ENCODE measurements at regions not wholly inside any gene's neighbourhood (a gene's known extent, or its start where the extent isn't known, plus 50 kb on each side); places are given as distances from the start of the nearest gene placed in this dataset.
"Not testable (repeated sequence)": the region's sequence is repeated elsewhere in the genome, so short reads cannot be mapped to it uniquely, and the experiment has no call there.

DNA sequence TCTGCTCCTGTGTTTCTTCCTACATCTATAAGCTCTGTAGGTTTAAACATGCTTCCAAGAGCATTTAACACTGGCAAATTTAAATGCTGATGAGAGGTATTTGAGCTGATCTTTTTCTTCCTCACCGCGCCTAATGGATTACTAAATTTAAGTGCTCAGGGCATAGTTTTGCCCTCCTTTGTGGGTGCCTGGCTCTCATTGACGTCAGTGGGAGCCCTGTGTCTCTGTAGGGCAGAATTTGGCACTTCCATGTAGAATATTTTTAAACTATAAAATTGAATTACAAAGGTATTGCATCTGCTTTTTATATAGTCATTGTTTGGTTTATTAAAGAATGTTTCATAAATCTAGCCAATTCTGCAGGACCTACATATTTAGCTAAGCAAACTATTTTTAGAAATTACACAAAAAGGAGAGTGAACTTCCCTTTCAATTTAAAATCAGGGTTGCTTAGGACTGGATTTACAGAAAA is 444.8 kb downstream of the AEBP2 start:
- no peak for DNase-seq

DNA sequence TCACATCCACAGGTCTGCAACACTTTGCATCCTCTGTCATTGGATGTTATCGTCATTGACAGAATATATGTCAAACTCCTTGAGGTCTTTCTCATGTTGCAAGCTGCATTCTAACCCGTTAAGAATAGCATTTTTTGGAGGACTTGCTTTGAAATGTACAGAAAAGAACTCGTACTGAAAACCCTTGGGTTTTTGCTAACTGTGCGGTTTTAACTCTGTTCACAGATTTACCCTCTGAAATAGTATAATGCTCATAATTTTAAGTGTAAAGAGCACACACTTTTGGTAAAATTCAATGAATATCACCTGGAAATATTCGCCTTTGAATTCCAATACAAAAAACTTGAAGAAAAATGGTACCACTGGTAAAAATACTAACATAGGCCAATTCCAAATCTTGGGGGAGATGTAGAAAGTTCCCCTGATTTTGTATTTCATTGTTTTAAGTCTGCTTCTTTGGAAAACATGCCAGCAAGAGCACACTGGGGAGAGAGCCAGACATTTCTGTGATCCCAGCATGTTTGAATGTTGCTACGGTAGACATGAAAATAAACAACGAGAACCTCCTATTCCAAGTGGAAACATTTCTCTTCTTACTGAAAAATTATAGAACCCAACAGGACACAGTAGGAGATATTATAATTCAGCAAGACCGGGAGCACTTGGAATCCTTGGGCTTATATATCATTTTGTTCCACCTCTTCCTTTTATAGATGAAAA is 446.0 kb downstream of the AEBP2 start:
- DNase-seq: no peak

DNA sequence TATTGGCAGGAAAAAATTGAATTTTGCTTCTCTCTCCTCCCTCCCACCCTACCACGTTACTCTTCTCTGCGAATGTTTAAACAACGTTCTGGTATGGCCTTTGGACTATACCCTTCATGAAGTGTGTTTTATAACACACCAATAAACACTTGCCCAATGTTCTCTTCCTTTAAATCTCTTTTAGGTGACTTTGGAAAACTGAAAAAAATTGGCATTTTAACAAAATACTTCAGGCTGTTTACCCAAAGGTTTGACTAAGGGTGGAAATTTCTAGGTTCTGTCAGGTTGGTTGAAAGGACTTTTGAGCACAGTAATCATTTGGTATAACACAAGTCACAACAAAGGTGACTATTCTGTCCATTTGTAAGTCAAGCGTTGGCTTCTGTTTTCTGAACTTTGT is 446.8 kb downstream of the AEBP2 start:
- DNase-seq: no peak

DNA sequence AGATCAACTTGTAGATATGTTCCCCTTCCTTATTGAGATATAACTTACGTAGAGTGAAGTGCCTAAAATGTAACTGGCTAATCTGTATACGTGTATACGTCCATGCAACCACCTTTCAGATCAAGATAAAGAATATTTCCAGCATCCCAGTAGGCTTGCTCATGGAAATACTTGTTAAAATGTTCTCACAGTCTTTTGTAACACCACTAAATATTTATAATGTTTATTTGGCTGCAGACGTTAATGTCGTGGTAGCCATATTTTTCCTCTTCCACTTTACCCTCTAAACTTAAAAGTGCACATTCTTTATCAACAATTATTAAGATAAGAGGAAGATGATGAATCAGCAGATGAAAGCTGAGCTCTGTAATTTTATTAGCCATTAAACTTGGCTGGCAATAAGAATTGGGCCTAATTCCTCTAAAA is 447.4 kb downstream of the AEBP2 start:
- no peak for DNase-seq

DNA sequence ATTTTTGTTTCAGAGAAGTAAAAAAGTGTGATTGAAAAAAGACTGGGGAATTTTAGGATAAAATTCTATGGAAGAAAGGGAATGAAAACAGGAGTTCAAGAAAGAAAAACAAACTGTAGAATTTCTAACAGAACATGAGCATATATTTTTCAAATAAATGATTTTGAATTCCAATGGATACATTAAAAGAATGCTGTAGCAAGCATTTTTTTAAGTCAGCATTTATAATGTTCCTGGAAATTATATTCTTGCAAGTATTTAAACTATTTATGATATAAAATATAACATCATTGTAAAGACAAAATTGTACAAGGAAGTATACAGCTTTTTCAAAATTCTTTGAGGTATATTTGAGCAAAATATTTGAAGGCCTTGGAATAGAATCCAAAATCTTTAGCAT is 450.7 kb downstream of the AEBP2 start:
- no peak for DNase-seq

DNA sequence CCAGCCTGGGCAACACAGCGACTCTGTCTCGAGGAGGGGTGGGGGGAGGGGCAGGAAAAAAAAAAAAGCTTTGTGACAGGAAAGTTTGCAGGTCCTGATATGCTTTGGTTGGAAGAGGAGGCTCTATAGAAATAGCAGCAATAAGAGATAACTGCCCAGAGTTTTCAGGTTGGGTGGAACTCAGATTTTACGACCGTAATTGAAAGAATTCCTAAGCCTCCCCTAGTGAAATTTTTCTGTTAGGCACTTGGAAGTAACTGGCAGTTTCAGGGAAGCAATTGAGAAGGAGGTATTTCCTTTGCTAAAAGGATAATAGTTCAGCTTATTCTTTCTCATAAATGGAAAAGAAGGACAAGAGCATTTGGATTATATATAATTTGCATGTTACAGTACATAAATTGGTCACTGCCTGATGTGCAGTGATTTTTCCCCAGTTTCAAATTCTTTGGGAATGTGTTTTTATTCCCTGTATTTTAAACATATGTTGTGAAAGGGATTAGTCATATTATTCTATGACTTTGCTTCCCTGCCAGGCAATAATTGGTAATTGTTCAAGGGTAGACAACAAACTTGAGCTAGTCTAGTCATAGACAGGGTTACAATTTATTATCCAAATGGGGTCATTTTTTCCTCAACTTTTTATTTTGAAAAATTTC is 452.8 kb downstream of the AEBP2 start:
- DNase-seq: no peak

DNA sequence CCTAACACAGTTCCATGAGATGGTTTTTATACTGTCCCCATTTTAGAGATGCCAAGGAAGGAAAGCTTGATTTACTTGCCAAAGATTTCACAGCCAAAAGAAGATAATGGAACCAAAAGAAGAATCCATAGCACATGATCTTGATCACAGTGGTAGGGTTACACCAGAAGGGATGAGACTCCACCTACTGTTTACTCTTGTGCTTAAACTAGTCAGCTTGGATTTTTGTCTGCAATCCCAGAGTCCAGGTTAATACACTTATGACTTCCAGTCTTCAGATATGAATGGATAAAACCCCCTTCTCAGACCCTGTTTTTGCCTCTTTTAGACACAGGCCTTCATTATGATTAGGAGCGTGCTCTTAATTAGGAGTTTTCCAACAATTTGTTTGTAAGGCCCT is 454.2 kb downstream of the AEBP2 start:
- DNase-seq: no peak

DNA sequence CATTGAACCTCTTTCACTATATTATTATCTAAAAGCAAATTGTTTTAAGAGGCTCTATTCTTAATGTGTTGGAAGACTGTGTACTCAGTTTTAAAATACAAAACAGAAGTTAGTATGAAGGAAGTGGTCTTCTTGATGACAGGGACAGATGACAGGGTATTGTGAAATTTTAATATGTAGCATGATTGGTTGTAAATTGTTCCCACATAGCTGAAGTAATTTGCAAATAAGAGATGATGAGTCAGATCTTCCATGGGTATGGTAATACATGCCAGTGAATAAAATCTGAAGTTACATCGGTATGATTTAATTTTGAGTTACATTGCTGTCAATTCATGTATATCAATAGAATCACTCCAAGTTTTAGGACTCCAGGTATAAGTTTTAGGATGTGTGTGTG is 454.8 kb downstream of the AEBP2 start:
- no peak for DNase-seq

DNA sequence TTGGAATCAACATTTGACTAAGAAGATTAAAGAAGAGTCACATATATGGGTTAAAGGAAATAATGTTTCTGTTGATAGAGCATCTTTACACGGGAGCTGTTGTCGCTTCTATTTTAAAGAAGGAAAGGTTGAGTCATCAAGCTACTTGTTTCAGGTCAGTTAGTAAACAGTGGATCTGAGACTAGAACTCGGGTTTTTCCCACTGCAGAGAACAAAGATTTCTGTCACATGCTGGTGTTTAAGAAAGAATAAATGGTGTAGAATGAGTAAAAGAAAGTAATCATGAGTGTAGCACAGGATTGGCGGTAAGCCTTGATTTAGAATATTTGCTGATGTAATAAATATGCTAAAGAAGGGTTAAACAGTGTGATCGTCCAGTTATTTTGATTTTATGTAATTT is 455.5 kb downstream of the AEBP2 start:
- DNase-seq: no peak

DNA sequence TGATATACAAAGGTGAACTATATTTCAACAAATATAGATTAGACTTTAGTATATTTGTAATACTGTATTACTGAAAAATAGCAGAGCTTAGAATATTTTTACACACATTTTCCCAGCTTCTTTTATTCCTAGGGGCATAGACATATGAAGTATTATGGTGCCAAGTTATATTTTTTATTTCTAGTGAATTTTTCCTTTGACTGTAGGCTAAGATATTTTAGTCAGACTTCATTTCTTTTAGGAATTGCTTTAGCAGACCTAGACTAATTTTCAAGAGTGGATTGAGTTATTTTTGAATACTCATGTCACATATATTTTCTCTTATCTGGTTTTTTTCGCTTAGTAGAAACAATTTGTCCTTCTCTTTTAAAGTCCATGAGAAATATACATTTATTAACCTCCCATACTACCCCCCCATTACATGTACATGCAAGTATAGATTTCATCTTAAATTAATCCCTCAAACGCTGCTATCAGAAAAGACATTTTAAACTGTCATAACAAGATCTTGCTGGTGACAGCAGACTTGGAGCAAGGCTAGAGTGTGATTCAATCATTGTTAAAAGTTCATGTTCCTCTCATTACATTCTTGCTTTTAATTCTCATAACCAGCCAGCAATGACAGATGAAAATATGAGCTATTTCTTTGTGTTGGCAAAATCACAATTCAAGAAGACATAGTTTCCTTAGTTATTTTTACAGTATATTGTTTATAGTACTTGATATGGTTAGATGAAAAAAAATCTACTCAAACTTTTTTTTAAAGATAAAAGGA is 456.1 kb downstream of the AEBP2 start:
- DNase-seq: no peak

DNA sequence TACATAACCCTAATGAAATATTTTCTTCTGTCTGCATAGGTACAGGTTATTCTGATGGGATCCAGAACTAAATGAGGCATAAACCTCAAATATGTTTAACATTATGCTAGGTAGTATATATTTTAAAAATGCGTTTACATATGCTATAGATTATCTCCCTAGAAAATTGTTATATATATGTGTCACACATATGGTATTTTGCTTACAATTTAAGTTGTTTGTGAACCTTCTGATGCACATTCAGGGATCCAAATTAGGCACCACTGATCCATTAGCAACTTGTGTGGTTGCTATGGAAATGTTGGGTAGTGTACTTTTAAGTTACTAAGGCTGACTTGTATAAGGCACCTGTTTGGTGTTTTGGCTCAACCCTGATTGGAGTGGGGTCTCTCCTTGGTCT is 456.7 kb downstream of the AEBP2 start:
- no peak for DNase-seq

DNA sequence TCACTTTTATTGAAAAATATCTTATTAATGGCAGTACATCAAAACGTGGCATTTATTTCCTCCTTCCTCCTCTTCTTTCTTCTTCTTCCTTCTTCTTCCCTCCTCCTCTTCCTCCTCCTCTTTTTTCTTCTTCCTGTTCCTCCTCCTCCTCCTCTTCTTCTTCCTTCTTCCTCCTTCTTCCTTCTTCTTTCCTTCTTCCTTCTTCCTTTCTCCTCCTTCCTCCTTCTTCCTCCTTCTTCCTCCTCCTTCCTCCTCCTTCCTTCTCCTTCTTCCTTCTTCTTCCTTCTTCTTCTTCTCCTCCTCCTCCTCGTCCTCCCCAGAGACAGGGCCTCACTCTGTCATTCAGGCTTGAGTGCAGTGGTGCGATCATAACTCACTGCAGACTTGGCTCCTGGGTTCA is 457.2 kb downstream of the AEBP2 start:
- no peak for DNase-seq

DNA sequence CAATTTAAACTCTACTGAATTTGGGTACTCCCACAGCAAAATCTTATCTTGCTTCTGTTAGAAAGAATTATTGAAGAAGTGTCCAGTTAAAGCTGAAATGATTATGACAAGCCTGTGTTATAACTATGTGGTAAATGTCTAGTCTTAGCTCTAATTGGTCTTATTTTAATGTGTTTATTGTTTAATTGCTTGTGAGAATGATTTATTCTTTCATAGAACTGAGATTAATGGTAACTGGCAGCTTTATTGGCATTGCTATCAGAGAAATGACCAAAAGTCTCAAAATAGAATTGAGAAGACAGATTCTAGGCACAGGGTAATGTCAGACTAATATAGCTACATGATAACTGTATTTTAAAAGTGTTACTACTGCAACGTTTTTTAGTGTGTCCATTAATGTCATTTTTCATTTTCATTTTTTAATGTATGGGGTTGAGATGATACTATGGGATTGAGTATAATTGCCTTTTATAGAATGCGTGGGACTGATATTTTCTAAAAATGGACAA is 458.7 kb downstream of the AEBP2 start:
- no peak for DNase-seq

DNA sequence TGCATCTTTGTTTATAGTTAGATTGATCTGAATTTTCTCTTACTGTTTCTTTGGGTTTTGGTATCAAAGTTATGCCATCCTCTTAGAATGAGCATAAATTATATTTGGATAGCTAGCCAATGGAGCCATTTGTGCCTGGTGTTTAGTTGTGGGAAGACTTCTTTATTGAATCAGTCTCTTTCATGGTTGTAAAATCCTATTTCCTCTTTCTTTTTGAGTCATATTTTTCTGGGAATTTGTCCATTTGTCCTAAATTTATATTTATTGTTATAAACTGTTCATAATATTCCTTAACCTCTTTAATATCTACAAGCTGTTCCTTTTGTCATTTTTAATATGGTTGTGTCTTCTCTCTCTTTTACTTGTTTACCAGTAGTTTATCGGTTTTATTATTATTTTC is 462.5 kb downstream of the AEBP2 start:
- DNase-seq: no peak

DNA sequence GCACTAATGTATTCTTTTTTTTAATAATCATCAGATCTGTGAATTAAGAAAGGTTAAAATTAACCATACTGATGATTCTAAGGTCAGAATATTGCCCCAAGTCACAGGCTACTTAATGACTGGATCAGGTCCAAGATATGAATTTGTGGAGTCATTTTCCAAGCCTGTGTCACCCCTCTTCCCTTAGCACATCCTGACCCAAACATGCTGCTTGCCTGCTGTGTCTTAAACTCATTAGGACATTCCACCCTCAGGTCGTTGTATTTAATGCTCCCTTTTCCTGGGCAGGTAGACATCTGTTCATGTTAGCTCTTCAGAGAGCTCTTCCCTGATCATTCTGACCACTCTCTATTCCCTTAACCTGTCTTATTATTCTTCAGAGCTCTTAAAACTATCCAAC is 463.5 kb upstream of the PDE3A start:
- DNase-seq: no peak

DNA sequence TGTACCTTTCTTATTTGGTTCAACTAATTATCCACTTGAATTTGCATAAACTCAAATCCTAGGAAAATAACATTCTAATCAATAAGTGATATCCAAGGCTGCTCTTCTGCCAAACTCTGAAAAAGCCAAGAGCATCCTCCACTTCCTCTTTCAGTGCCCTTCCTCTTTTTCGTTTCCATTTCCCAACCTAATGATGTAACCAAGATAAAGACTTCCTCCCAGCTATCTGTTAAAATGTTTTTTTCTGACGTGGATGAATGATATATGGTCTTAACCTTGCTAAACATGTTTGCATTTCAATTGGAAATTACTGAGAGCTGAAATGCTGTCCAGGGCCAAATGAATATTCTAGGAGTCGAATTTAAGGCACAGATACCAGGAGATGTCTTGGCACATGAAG is 459.5 kb upstream of the PDE3A start:
- no peak for DNase-seq

DNA sequence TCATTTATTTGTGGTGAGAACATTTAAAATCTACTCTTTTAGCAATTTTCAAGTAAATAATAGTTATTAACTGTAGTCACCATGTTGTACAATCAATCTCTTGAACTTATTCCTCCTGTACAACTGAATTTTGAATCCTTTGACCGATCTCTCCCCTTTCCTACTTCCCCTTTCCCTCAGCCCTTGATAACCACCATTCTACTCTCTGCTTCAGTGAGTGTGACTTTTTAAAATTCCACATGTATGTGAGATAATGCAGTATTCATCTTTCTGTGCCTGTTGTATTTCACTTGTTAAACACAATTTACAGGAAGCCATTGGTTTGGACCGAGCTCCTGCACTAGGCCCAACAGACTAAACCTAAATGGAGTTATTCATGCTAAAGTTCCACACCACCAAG is 458.9 kb upstream of the PDE3A start:
- DNase-seq: no peak

DNA sequence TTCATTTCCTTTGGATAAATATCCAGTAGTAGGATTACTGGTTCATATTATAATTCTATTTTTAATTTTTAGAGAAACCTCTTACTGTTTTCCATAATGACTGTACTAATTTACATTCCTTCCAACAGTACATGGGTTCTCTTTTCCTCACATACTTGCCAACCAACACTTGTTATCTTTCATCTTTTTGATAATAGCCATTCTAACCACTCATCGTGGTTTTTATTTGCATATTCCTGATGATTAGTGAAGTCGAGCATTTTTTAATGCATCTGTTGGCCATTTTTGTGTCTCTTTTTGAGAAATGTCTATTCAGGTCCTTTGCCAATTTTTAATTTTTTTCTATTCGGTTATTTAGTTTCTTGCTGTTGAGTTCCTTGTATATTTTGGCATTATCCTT is 457.7 kb upstream of the PDE3A start:
- no peak for DNase-seq

DNA sequence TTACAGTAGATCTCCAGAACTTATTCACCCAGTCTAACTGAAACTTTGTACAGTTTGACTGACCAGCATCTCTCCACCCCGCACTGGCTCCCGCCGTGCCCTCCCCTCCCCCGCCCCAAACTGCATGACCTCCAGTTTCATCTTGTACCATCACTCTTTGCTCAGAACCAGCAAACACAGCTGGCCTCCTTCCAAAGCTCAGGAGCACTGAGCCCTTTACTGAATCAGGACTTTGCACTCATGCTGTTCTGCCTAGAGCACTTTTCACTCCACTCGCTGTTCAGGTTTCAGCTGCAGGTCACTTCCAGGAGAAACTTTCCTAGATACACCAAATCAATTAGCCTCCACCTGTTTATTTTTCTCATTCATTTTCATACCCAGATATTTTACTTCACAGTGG is 455.3 kb upstream of the PDE3A start:
- no peak for DNase-seq

DNA sequence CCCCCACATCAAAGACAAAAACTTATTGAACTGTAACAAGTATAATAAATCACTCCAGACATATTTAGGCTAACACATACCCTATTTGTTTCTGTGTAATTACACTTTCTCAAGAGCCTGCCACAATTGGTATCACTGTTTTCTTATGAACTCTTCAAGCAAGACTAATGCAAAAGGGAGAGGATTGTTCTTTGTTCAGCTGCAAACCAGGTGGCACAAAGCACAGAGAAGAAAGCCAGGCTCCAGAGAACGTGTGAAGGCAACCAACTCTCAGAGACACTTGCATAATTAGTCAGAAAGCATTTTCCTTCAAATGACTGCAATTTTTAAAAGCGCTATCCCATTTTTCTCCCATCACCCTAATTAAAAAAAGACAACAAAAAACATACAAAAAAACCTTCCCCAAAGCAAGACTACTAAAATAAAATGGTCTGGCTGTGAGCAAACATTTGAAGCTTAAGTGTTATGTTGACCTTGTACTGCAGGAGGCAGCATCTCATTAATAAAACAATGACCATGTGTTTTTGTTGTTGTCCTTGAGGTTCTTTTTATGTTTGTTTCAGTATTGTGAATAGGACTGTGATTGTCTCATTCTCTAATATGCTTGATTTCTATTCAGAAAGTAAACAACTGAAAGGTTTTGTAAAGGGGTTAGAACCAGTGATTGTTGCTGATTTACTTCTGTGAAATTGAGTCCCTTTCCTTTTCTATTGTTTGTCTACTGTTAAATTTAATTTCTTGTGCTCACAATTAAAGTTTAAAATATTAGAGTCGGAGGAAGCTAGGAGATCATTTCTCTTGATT is 452.7 kb upstream of the PDE3A start:
- peak; percentile 79 for DNase-seq

DNA sequence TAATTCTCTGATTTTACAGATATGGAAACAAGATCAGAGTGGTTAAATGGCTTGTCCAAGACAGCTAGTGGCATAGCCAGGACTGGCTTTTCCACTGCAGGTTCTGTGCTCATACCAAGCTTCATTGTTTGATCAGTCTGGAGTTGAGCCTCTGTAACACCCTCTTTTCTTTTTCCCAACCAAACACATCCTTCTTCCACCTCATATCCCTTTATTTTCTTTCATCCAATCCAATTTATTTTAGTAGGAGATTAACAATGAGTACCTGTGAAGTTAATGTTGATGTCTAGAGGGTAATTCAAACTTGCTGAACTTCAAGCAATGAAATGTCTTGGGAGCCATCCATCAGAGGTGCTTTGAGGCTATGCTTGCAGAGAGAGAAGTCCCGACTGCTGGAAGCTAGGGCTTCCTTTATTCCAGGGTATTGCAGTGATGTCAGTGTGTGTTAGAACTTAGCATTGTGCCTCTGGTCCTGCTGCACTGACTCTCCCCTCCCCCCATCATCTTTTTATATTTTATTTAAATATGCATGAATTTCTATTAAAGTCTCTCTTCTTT is 452.1 kb upstream of the PDE3A start:
- no peak for DNase-seq

DNA sequence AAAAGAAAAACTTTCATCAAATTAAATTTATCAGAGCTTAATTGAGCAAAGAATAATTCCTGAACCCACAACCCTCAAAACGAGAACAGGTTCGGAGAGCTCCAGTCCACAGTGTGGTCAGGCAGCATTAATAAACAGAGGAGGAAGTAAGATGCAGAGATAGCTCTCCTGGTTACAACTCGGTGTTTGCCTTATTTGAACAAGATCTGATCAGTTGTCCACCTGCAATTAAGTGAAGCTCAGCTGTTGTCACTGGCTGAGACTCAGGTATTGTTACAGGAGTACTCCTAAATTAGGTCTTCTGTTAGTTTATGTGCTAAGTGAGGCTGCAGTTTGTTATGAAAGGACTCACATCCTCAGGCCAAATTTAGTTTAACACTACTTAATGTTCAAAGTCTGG is 451.4 kb upstream of the PDE3A start:
- DNase-seq: no peak

DNA sequence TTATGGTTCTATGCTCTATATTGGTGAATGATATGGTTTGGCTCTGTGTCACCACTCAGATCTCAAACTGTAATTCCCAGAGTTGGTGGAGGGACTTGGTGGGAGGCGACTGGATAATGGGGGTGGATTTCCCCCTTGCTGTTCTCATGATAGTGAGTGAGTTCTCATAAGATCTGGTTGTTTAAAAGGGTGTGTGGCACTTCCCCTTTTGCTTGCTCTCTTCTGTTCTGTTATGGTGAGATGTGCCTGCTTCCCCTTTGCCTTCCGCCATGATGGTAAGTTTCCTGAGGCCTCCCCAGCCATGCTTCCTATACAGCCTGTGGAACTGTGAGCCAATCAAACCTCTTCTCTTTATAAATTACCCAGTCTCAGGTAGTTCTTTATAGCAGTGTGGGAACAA is 446.6 kb upstream of the PDE3A start:
- not testable (repeated sequence) for DNase-seq

Data from NCI-H1436 (cell line).